ENCODE measurements at regions not wholly inside any gene's neighbourhood (a gene's known extent, or its start where the extent isn't known, plus 50 kb on each side); places are given as distances from the start of the nearest gene placed in this dataset.
"Not testable (repeated sequence)": the region's sequence is repeated elsewhere in the genome, so short reads cannot be mapped to it uniquely, and the experiment has no call there.

DNA sequence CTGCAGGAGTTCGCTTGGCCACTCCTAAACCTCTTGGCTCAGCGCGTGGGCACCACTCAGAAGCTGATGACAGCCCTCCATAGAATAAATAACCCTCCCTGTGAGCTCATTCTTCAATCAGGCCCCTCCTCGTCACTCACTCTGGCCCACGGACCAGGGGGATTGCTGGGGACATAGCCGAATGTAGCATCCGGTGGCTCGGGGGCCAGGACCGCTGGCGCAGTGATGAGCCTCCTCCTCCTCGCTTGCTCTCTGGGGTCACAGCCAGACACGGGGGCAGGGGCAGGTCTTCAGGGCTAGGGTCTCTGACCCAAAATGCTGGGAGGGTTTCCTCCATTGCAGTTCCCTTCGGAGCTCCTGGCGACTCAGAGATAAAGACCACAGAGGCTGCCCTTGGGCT, 79.9 kb downstream of the TFAP2C start:
- POLR2A ChIA-PET (ENCODE audit: unreplicated experiment), result no interaction called here
- Histone ChIP-seq H2AFZ (ENCODE audit: low read length) (no peak overlapping the region), H3K9me2 (replicated peaks; ENCODE audit: low read length) (no peaks in the 10 kb centered on the region), H4K20me1 (ENCODE audit: low read length) (no peaks in the 10 kb centered on the region), H3K9me3 (ENCODE audit: low read length) (no peaks in the 10 kb centered on the region), H3K27me3 (ENCODE audit: low read length) (no peaks in the 10 kb centered on the region), H3K4me1 (ENCODE audit: insufficient read depth, low read length) (peaks cover 14% of the 10 kb centered on the region), H3K36me3 (ENCODE audit: low read depth, low read length) (no peaks in the 10 kb centered on the region), H3K4me2 (ENCODE audit: low read length) (no peak overlapping the region), H3K9ac (ENCODE audit: low read length) (no peak overlapping the region), H3K4me3 (ENCODE audit: low read length) (no peak overlapping the region), H3K27ac (ENCODE audit: low read length) (no peak overlapping the region), H3F3A (ENCODE audit: low read length, unreplicated experiment) (no peaks in the 10 kb centered on the region), H3K79me2 (ENCODE audit: low read length) (no peaks in the 10 kb centered on the region)
- intact Hi-C loops (cut with micrococcal nuclease), result no loop called here
- CTCF ChIA-PET, result interaction anchor here (0.6 kb wide), 1 partner anchor 79 kb away, joined by 3 read pairs; no protein-coding TSS in a partner anchor
- no peak for ATAC-seq
- TF ChIP-seq EZH2 (IDR thresholded peaks at IDR 0.05; ENCODE audit: low read length, unreplicated experiment) (no peak), EZH2phosphoT487 (IDR thresholded peaks at IDR 0.05; ENCODE audit: borderline replicate concordance, low read length) (no peak)
- TF ChIP-seq, protein P1, sequence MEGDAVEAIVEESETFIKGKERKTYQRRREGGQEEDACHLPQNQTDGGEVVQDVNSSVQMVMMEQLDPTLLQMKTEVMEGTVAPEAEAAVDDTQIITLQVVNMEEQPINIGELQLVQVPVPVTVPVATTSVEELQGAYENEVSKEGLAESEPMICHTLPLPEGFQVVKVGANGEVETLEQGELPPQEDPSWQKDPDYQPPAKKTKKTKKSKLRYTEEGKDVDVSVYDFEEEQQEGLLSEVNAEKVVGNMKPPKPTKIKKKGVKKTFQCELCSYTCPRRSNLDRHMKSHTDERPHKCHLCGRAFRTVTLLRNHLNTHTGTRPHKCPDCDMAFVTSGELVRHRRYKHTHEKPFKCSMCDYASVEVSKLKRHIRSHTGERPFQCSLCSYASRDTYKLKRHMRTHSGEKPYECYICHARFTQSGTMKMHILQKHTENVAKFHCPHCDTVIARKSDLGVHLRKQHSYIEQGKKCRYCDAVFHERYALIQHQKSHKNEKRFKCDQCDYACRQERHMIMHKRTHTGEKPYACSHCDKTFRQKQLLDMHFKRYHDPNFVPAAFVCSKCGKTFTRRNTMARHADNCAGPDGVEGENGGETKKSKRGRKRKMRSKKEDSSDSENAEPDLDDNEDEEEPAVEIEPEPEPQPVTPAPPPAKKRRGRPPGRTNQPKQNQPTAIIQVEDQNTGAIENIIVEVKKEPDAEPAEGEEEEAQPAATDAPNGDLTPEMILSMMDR (conservative IDR thresholded peaks at IDR 0.05; ENCODE audit: low read depth, low read length), result no peak
- BruUV-seq (replicated peaks), result no TSS peak
- DNase-seq, result no peak

DNA sequence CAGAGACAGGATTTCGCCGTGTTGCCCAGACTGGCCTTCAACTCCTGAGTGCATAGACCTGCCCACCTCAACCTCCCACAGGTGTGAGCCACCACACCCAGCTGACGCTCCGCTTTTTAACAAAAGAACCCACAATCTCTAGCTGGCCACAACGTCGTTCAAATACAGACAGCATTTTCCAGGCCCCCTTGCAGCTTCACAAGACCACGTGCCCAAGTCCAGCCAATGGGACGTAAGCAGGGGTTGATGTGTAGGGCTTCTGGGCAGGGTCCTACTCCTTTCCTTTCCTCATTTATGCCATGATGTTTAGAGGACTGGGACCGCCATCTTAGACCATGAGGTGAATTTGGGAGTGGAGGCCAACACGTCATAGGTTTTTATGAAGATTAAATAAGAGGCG, 81.0 kb downstream of the TFAP2C start:
- TF ChIP-seq EZH2phosphoT487 (IDR thresholded peaks at IDR 0.05; ENCODE audit: borderline replicate concordance, low read length), result no peak
- TF ChIP-seq, protein P1 (conservative IDR thresholded peaks at IDR 0.05; ENCODE audit: low read depth, low read length), result no peak
- no peak for TF ChIP-seq EZH2 (IDR thresholded peaks at IDR 0.05; ENCODE audit: low read length, unreplicated experiment)
- intact Hi-C loops (cut with micrococcal nuclease), result no loop called here
- DNase-seq, result no peak
- no peak overlapping the region for H3K27ac ChIP-seq (ENCODE audit: low read length)
- no peaks in the 10 kb centered on the region for H3K9me2 ChIP-seq (replicated peaks; ENCODE audit: low read length)
- no peaks in the 10 kb centered on the region for H3K9me3 ChIP-seq (ENCODE audit: low read length)
- no peak overlapping the region for H3K9ac ChIP-seq (ENCODE audit: low read length)
- no peaks in the 10 kb centered on the region for H3K36me3 ChIP-seq (ENCODE audit: low read depth, low read length)
- no TSS peak for BruUV-seq (replicated peaks)
- no peaks in the 10 kb centered on the region for H3F3A ChIP-seq (ENCODE audit: low read length, unreplicated experiment)
- ChIA-PET POLR2A (ENCODE audit: unreplicated experiment) (no interaction called here), CTCF (no interaction called here)
- no peak overlapping the region for H3K4me3 ChIP-seq (ENCODE audit: low read length)
- no peaks in the 10 kb centered on the region for H3K79me2 ChIP-seq (ENCODE audit: low read length)
- no peak overlapping the region for H2AFZ ChIP-seq (ENCODE audit: low read length)
- peaks cover 14% of the 10 kb centered on the region for H3K4me1 ChIP-seq (ENCODE audit: insufficient read depth, low read length)
- no peaks in the 10 kb centered on the region for H4K20me1 ChIP-seq (ENCODE audit: low read length)
- ATAC-seq, result no peak
- no peak overlapping the region for H3K4me2 ChIP-seq (ENCODE audit: low read length)
- no peaks in the 10 kb centered on the region for H3K27me3 ChIP-seq (ENCODE audit: low read length)

DNA sequence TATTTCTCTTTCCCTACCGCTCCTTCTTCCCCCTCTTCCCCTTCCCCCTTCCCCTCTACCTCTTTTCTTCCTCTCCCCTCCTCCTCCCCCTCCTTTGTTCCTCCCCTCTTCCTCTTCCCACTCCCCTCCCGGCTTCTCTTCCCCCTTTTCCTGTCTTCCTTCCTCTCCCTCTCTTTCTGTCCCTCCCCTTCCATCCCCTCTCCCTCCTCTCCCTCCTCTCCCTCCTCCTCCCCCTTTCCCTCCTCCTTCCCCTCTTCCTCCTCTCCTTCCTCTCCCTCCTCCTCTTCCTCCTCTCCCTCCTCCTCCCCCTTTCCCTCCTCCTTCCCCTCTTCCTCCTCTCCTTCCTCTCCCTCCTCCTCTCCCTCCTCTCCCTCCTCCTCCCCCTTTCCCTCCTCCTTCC, 81.5 kb downstream of the TFAP2C start:
- Histone ChIP-seq H3K4me1 (ENCODE audit: insufficient read depth, low read length) (peaks cover 14% of the 10 kb centered on the region), H3K27ac (ENCODE audit: low read length) (peak overlapping the region; percentile 87)
- H3K4me3 ChIP-seq (ENCODE audit: low read length); H3K9ac ChIP-seq (ENCODE audit: low read length); H4K20me1 ChIP-seq (ENCODE audit: low read length); H3K27me3 ChIP-seq (ENCODE audit: low read length); CTCF ChIA-PET; H3K79me2 ChIP-seq (ENCODE audit: low read length); H2AFZ ChIP-seq (ENCODE audit: low read length); intact Hi-C loops (cut with micrococcal nuclease); H3K9me3 ChIP-seq (ENCODE audit: low read length); ATAC-seq; BruUV-seq (replicated peaks); H3K4me2 ChIP-seq (ENCODE audit: low read length); H3K36me3 ChIP-seq (ENCODE audit: low read depth, low read length); H3K9me2 ChIP-seq (replicated peaks; ENCODE audit: low read length); POLR2A ChIA-PET (ENCODE audit: unreplicated experiment); DNase-seq; H3F3A ChIP-seq (ENCODE audit: low read length, unreplicated experiment): not testable (repeated sequence)

Data from PC-3 (cell line).